ENCODE measurements at regions not wholly inside any gene's neighbourhood (a gene's known extent, or its start where the extent isn't known, plus 50 kb on each side); places are given as distances from the start of the nearest gene placed in this dataset.

GRCh38 chr16:82236875-82237274 lies 66.9 kb upstream of the MPHOSPH6 start:
- no peak for TF ChIP-seq ARNT2 (CRISPR knock-in tag; IDR thresholded peaks at IDR 0.05; ENCODE audit: low read depth)
- TF ChIP-seq CTCF (CRISPR knock-in tag; IDR thresholded peaks at IDR 0.05) = no peak
- TF ChIP-seq ZNF883 (CRISPR knock-in tag; IDR thresholded peaks at IDR 0.05; ENCODE audit: not compliant biosample characterization) = no peak
- no peak for TF ChIP-seq CEBPZ (IDR thresholded peaks at IDR 0.05; ENCODE audit: low read length)
- TF ChIP-seq ZBTB8A (CRISPR knock-in tag; IDR thresholded peaks at IDR 0.05; ENCODE audit: borderline replicate concordance, low read depth) = no peak
- no peak for TF ChIP-seq TRAFD1 (CRISPR knock-in tag; IDR thresholded peaks at IDR 0.05; ENCODE audit: borderline replicate concordance)
- no peak for TF ChIP-seq MYC (CRISPR knock-in tag; IDR thresholded peaks at IDR 0.05; ENCODE audit: borderline replicate concordance)
